HTR-8/SVneo (cell line): ENCODE measurements at regions not wholly inside any gene's neighbourhood (a gene's known extent, or its start where the extent isn't known, plus 50 kb on each side); places are given as distances from the start of the nearest gene placed in this dataset.
"Not testable (repeated sequence)": the region's sequence is repeated elsewhere in the genome, so short reads cannot be mapped to it uniquely, and the experiment has no call there.

Source experiments
- DNase-seq: peaks from one replicate; pipeline ENCODE4 v3.0.0; 2011; ENCODE audit warnings: low spot score, mixed read lengths; ENCODE audit not compliant: insufficient read length
- FAIRE-seq: peaks from 2 replicates; lab custom pipeline; 2011; peaks lifted over from hg19 to GRCh38; lab: Jason Lieb, UNC

DNA sequence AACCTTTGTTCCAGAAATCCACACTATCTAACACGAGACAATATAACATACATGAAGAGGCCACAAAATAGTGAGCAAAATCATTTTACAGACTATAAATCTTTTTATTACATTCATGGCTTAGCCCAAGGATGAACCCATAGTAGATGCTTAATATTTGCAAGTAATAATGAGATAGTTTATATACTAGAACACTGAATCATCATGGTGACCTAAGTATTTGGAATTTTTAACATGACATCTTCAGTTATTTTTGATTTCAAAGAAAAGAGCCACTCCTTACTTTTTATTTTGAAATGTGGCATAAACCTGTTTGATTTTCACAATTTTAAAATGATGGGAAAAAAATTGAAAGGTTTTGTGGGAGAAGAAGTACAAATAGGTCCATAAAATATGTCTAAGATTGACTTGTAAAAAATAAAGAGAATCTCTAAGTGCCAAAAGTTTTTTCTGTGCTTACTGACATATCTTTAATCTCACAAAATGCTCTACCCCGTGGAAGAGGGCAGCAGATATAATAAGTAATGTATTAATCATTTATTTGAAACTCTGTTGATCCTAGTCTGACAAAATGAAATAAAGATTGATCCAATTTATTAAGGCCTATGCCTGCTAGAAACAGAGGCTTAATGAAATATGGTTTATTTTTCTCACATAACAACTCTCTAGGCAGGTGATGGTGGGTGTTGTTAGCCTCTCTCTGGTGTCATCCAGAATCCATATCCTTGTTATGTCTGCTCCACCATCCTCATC, 224.5 kb upstream of the CENPE start:
- FAIRE-seq, result no peak

DNA sequence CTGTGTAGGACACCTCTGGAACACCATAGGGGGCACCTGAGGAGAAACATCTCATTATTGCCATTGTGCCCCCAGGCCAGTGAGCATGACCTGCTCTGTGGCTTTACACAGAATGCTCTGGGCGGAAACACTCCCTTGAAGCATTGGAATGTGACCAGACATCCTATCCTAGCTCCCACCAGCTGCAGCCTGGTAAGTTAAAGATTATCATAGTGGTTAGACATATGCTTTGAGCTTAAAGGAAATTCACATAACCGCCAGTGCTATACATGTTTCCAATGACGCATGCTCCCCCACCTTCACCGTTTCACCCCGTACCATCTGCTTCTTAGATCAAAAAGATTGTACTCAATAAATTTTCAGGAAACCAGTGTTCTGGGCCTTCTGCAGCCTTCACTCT, 217.7 kb upstream of the CENPE start:
- DNase-seq (no peak), FAIRE-seq (no peak)

More for the DNA sequence above, 224.5 kb upstream of the CENPE start:
- DNase-seq, result no peak

DNA sequence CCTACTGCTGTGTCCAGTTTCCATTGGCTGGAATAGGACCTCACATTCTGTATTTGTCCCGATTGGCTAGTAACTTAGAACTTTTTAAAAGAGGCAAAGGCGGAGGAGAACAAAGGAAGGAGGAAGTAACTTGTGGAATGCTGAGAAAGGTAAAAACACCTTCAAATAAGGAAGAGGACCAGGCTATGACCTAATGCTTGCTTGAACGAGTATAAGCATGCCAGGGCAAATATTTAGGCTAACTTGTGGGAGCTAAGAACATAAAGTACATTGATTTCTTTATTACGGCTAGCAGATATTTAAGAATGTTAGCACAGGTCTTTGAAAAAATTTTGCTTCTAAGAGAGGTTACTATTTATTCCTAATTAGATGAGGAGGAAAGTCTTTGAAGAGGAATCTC, 214.5 kb upstream of the CENPE start:
- DNase-seq, FAIRE-seq: not testable (repeated sequence)

DNA sequence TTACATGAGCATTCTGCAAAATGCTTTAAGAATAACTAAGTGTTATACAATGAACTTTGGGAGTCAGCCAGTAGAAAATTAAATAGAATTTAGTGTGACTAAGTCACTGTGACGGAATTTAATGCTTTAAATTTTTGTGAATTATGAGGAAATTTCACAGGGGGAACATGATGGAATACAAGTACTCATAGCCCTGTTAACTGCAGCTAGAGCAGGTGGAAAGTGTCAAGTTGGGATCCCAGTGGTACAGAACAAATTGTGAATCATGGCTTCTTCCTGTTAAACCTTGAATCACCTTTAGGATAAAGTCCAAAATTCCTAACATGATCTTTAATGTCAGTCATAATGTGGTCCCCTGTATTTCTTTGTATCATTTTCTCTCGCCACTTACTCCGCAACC, 212.2 kb upstream of the CENPE start:
- FAIRE-seq (no peak), DNase-seq (no peak)

DNA sequence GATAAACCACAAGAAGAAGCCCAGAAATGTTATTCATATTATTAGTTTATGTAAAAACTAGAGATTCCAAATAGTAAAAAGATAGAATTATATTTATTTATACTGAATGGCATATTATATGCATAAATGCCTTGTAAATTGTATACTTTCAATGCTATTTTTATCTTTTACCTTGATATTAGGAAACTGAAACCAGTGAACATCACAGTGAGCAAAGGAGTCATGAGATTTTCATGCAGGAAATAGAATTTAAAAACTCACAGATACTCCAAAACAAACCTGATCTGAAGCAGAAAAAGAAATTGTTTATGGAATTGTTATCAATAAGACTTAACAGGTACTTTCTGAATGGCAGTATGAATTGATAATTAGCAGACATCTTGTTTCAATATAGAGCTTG, 207.3 kb upstream of the CENPE start:
- FAIRE-seq, result no peak
- DNase-seq, result no peak

DNA sequence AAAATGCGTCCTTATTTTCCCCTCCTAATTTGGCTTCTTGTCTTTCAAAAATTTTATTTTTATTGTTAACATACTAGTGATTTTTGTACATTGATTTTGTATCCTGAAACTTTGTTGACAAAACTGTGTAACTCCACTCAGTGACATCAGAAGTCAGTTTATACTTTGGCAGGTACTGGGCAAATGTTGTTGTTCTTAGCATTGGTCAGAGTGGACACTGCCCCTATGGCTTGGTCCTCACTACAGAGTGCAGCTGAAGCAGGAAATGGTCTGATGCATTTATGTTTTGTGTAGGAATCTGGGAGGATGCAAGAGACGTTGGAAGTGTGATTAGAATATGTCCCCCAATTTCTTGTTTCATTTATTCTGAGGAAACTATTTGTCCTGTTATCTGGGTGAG, 205.5 kb upstream of the CENPE start:
- FAIRE-seq (no peak), DNase-seq (no peak)

DNA sequence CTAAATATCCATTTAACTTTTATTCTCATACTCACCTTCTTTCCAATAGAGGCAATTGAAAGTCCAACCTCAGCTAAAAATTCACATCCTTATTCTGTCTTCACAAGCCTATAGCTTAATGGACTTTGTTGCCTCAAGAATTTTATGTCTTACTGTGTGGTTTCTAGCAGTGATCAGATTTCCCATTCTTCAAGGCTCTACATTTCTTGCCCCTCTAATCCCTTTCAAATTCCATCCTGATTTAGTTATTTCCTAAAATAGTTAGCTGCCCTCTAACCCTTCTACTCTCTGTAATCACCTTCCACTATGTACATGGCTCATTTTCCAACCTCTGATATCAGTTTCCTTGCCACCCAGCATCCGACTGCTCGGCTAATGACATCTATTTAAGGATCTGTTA, 204.1 kb upstream of the CENPE start:
- FAIRE-seq (no peak), DNase-seq (no peak)

DNA sequence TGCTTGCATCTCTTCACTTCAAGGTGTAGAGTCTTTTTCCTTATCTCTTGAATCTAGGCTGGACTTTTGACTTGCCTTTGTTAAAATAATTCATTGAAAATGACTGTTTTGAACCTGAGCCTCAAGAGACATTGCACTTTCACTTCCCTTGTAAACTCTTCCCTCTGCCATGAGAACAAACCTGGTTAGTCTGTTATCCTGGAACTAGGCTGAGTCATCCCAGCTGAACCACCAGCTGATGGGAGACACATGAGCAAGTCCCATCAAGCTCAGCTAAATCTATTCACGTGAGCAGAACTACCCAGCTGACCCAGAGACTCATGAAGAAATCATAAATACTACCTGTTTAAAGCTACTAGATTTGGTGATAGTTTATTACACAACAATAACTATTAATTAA, 202.3 kb upstream of the CENPE start:
- FAIRE-seq, result no peak

DNA sequence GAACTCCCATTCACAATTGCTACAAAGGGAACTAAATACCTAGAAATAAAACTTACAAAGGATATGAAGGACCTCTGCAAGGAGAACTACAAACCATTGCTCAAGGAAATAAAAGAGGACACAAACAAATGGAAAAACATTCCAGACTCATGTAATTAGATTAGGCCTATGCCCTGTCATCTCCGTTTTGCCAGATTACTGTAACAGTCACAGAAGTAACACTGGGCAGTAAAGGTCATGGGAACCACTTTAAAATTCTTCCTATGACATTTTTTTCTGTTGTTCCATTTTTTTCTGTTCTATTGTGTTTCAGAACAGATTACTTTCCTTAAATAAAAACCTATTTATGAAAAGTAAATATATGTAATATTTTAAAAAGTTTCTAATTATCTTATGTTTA, 199.4 kb upstream of the CENPE start:
- no peak for FAIRE-seq
- DNase-seq, result no peak

More for the DNA sequence above, 202.3 kb upstream of the CENPE start:
- no peak for DNase-seq

DNA sequence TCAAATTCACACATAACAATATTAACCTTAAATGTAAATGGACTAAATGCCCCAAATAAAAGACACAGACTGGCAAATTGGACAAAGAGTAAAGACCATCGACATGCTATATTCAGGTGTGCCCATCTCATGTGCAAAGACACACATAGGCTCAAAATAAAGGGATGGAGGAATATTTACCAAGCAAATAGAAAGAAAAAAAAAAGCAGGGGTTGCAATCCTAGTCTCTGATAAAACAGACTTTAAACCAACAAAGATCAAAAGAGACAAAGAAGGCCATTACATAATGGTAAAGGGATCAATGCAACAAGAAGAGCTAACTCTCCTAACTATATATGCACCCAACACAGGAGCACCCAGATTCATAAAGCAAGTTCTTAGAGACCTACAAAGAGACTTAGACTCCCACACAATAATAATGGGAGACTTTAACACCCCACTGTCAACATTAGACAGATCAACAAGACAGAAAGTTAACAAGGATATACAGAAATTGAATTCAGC, 189.4 kb upstream of the CENPE start:
- not testable (repeated sequence) for FAIRE-seq, DNase-seq

DNA sequence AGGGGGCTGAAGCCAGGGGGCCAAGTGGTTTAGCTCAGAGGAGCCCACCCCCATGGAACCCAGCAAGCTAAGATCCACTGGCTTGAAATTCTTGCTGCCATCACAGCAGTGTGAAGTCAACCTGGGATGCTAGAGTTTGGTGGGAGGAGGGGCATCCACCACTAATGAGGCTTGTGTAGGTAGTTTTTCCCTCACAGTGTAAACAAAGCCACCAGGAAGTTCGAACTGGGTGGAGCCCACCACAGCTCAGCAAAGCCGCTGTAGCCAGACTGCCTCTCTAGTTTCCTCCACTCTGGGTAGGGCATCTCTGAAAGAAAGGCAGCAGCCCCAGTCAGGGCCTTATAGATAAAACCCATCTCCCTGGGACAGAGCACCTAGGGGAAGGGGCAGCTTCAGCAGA, 187.4 kb upstream of the CENPE start:
- FAIRE-seq, DNase-seq: not testable (repeated sequence)

DNA sequence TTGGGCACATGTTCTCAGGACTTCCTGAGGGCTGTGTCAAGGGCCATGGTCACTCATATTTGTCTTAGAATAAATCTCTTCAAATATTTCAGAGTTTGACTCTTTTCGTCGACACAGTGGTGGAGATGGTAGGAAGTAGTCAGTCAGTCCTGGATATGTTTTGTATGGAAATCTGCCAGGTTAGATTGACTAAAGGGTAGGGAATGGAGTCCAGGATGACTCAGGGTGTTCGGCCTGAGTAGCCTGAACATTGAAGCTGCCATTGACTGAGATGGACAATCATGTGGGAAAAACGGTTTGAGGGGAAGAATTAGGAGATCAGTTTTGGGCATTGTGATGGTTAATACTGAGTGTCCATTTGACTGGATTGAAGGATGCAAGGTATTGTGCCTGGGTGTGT, 177.1 kb upstream of the CENPE start:
- FAIRE-seq, result no peak

DNA sequence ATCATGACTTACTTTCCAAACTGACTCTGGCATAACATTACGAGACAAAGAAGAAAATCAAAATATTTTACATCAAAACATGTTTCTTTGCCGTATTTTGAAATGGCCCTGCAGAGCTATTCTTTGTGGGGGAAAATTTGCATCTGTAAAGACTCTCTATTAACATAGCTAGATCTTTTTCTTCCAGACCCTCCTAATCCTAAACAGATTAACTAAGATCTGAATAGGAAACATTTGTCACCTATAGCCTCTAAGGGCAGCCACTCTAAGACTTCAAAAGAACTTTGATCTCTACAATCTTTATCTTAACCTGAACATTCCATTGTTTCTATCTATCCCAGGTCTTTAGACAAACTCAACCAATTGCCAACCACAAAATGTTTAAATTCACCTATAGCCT, 176.6 kb upstream of the CENPE start:
- FAIRE-seq (no peak), DNase-seq (no peak)

More for the DNA sequence above, 177.1 kb upstream of the CENPE start:
- DNase-seq, result no peak

DNA sequence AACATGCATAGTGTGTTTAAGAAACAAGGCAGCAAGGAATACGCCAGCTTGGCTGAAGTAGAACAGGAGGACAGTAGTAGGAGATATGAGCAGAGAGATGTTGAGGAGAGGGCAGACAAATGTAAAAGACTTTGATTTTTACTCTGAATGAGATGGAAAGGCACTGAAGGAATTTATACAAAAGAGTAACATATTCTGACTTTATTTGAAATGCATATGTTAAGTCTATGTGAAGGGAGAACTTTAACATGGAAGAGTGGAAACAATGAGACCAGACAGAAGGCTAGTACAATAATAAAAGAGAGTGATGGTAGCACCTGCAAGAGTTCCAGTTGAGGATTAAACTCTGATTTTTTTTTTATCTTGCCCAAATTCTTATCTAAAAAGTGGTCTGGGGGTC, 176.2 kb upstream of the CENPE start:
- no peak for FAIRE-seq
- DNase-seq, result no peak

DNA sequence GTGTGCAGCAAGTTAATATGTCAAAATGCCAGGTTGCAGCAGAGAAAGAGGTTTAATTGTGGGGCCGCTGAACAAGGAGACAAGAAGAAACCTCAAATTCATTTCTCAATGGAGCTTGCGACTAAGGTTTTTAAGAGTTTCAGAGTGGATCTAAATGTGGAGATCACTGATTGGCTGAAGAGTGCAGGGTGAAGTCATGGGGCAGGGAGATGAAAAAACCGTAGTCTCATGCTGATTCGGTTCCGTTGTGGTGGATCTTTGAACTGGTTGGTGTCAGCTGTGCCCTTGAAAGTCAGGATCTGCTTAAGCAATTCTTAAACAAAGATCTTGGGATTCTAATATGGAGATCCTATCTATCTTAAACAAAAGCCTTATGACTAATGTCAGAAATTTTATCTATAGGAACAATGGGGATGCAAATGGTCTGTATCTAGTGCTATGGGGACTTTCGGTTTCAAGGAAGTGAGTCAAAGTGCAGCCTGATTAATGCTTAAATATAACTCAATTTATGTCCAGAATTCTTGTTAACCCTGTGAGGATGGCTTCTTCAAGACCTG, 173.9 kb upstream of the CENPE start:
- DNase-seq, result no peak

DNA sequence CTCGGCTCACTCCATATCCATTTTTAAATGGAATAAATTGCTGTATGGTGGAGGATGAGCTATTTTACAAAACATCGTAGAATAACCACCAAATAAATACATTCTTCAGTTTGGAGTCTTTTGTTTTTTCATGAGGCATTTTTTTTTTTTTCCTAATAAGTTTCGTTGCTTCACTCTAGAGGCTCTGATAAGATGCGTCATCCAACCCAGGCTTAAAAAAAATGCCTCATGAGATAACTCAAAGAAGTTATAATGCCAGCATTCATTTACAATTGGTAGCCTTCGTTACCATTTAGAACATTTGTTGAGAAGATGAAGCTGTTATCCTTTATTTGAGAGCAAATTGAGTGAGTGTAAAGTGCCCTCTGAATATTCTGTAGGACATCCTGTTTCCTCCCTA, 172.2 kb upstream of the CENPE start:
- FAIRE-seq (no peak), DNase-seq (no peak)

More for the DNA sequence above, 173.9 kb upstream of the CENPE start:
- no peak for FAIRE-seq

DNA sequence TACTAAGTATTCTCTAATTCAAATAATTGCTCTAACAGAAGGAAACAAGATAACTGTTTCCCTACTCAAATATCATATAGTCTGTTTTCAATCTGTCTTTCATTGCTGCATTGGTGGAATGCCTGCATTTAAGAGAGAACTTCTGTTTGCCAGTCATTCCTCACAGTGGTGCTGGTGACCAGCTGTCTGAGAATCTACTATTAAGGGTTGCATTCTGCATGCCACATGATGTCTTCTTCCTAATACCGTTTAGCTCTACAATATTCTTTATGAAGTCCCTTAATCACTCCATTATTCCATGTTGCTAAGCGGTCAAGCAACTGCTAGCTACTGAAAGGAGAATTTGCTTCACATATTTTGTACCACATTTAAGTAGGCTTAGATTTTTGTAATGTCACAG, 167.1 kb upstream of the CENPE start:
- no peak for FAIRE-seq
- no peak for DNase-seq

DNA sequence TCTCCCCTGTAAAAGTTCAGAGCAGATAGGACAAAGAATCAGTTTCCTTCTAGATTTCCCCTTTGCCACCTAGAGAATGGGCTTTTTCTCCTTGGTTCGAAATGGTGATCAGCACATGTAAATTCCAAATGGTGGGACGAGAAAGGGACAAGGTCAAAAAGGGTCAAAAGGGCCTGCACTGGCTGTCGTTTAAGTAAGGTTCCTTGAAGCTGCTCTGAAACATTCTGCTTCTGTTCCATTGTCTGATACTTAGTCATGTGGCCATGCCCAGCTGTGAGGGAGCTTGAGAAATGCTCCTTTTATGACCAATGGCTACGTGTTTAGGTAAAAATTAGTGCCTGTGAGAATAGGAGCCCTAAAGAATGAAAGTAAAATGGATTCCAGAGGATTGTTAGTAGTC, 165.9 kb upstream of the CENPE start:
- FAIRE-seq (no peak), DNase-seq (no peak)

DNA sequence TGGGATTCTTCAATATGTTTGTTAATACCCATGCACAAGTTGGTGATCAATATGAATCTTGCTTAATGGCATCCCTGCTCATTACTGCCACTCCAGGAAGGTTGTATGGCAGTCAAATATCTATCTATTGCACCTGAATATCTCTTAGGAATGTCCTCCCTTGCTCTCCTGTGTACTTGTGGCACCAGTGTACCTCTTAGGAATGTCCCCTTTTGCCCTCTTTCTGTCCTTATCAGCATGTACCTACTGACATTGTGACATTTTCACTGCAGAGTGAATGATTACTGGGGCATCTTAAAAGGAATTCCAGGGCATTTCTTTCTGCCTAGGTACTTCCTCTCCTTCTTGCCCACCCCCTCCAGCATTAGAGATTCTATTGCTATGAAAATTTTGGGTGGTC, 163.8 kb upstream of the CENPE start:
- FAIRE-seq (no peak), DNase-seq (no peak)

DNA sequence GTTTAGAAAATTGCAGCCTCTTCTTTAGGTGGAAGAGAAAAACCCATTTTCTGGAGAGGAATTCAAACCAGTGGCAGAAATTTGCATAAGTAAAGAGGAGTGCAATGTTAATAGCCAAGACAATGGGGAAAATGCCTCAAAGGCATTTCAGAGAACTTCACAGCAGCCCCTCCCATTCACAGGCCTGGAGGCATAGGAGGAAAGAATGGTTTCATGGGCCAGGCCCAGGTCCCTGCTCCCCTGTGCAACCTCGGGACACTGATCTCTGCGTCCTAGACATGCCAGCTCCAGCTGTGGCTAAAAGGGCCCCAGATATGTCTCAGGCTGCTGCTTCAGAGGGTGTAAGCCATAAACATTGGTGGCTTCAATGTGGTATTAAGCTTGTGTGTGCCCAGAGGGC, 161.8 kb upstream of the CENPE start:
- DNase-seq, result no peak
- FAIRE-seq, result no peak

DNA sequence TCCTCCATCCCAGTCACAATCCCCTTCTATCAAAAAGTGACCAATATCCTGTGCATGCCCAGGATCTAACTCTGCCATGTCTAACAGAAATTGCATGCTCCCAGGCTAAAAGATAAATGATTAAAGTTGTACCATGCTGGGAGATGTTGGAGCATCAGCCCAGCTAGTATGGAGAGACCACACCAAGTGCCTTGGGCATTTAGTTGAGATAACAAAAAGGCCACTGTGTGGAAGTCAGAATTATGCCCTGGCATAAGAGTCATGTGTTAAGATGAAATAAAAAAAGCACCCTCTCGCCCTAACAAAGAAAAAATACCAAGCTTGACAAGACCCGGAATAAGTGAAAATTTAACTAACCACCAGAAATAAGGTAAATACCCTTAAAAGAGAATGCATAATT, 155.9 kb upstream of the CENPE start:
- DNase-seq (no peak), FAIRE-seq (no peak)

DNA sequence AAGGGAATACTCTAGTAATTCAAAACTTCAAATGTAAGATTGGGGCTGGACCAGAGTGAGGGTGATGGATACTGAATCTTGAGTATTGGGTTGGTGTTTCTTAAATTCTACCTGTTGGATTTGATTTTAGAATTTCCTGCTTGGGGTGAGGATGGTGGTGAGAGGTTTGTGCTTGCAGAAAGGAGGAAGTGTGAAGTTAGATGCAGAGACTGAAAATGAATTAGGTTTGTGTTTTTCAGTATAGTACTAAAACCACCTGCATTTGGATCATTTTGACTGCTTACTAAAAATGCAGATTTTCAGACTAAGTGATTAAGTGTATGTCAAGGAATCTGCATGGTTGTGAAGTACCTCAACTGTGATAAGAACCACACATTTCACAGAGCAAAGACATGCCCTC, 131.5 kb upstream of the CENPE start:
- FAIRE-seq (no peak), DNase-seq (no peak)
